HG03064 (cell line): ENCODE measurements at regions not wholly inside any gene's neighbourhood (a gene's known extent, or its start where the extent isn't known, plus 50 kb on each side); places are given as distances from the start of the nearest gene placed in this dataset.

Experiments
- ATAC-seq: cut with Tn5 transposase; IDR thresholded peaks from one replicate; pipeline ENCODE4 v1.9.1; 2021; ENCODE audit warnings: low read depth; ENCODE audit not compliant: unreplicated experiment

DNA sequence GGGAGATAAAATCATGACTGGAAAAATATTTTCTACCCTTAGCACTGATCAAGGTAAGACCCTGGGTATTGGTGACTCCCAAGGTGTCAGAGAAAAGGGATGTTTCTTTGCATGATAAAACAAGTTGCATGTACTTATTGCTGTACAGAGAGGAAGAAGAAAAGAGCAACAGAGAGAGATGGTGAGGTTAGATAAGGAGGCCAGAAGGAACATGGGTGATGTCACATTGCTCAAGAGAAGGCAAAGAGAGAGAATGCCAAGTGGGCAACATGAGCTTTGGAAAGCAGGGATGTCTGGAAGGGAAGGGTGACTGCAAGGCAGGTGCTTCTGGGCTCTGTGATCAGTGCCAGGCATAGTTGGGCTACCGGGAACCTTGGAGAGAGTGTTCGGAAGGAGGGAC, 65.1 kb upstream of the ADARB2 start:
- ATAC-seq = no peak

DNA sequence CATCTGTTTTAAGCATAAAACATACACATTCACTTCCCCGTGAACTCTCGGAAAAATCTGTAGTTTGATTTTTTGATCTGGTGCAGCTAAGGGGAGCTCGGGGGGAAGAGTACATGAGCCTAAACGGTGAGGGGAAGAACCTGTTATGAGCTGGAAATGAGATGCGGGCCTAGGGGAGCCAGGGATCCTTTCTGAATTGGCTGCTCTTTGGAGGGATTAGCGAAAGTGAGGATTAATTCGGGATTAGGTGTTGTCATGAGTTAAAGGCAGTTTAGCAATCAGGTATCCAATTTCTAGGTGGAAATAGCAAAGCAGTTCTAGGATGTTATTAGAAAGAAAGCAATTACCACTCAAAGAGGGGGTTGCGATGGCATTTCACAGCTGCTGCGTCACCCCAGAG, 51.1 kb upstream of the ADARB2 start:
- no peak for ATAC-seq
